Panc1 (cell line): ENCODE measurements at regions not wholly inside any gene's neighbourhood (a gene's known extent, or its start where the extent isn't known, plus 50 kb on each side); places are given as distances from the start of the nearest gene placed in this dataset.

Experiments used
- ATAC-seq: fragments of 200-7000 bp; cut with Tn5 transposase; 2 replicates; pipeline ENCODE4 v1.9.1; 2020; ENCODE audit warnings: mild to moderate bottlenecking, moderate library complexity
- BruUV-seq: library from RNA; stranded (reverse); fragments of 400-500 nt; replicated peaks from 2 replicates; lab custom pipeline; 2021; lab: Mats Ljungman, UMichigan
- CTCF ChIA-PET: fragments of 300-600 bp; sonication (Branson Sonifier 250); formaldehyde crosslinking; loops from one replicate; lab custom pipeline; 2022; ENCODE audit warnings: antibody characterized with exemption; lab: Charles Lee
- POLR2A ChIA-PET: fragments of 300-600 bp; sonication (Branson Sonifier 250); formaldehyde crosslinking; loops from one replicate; lab custom pipeline; 2022; ENCODE audit warnings: antibody characterized with exemption; lab: Charles Lee
- DNase-seq: peaks from one replicate; pipeline ENCODE4 v3.0.0-alpha.2; 2010; ENCODE audit warnings: low read depth, low spot score
- H3K27ac ChIP-seq: 2 replicates; pipeline ENCODE4 v1.5.1; 2011; ENCODE audit warnings: mild to moderate bottlenecking, low read length, inconsistent platforms
- H3K27me3 ChIP-seq: fragments of 200-500 bp; sonication (Bioruptor generic); 2 replicates; pipeline ENCODE4 v1.6.0; 2014; ENCODE audit warnings: low read length, inconsistent platforms; ENCODE audit not compliant: control insufficient read depth, insufficient read depth
- H3K36me3 ChIP-seq: fragments of 200-500 bp; sonication (Bioruptor generic); 2 replicates; pipeline ENCODE4 v1.5.1; 2014; ENCODE audit warnings: inconsistent platforms, mild to moderate bottlenecking, low read length, moderate library complexity; ENCODE audit not compliant: control insufficient read depth, insufficient read depth
- H3K4me1 ChIP-seq: 2 replicates; pipeline ENCODE4 v1.5.1; 2011; ENCODE audit warnings: inconsistent platforms, mild to moderate bottlenecking, low read length, moderate library complexity; ENCODE audit not compliant: control insufficient read depth, insufficient read depth
- H3K4me3 ChIP-seq, 2 experiments: 2 replicates each; pipeline ENCODE4 v1.5.1; 2011 to 2012; ENCODE audit warnings: low read depth in 2 of 2, low read length in 2 of 2, mild to moderate bottlenecking in 2 of 2, inconsistent platforms in 1 of 2, moderate library complexity in 1 of 2
- H3K9me3 ChIP-seq: fragments of 200-500 bp; sonication (Bioruptor generic); 2 replicates; pipeline ENCODE4 v1.5.1; 2014; ENCODE audit warnings: low read depth, mild to moderate bottlenecking, inconsistent platforms, low read length, moderate library complexity; ENCODE audit not compliant: control insufficient read depth, insufficient read depth
- CTCF ChIP-seq: fragments of 450-650 bp; IDR thresholded peaks from 2 replicates; pipeline ENCODE4 v1.5.1; 2017; ENCODE audit warnings: mild to moderate bottlenecking
- POLR2AphosphoS5 ChIP-seq: IDR thresholded peaks from 2 replicates; pipeline ENCODE4 v1.6.1; 2012; ENCODE audit warnings: mild to moderate bottlenecking, low read depth, low read length, moderate library complexity
- SIN3A ChIP-seq: IDR thresholded peaks from 2 replicates; pipeline ENCODE4 v1.6.1; 2012; ENCODE audit warnings: low read depth, mild to moderate bottlenecking, low read length, moderate library complexity, borderline replicate concordance; ENCODE audit not compliant: insufficient read depth
- TCF7L2 ChIP-seq: IDR thresholded peaks from 2 replicates; pipeline ENCODE4 v1.6.1; 2011; ENCODE audit warnings: mild to moderate bottlenecking, low read depth, low read length, inconsistent platforms
- in situ Hi-C: cut with HindIII; loops from 2 replicates; pipeline ENCODE4 v1.10.0; 2016; ENCODE audit warnings: low sequenced_read_pairs, low pct_unique_long_range_greater_than_20kb
- intact Hi-C: fragments of 100-400 bp; cut with micrococcal nuclease; formaldehyde crosslinking; loops from one replicate; pipeline ENCODE4 v1.10.0; 2022; ENCODE audit not compliant: unreplicated experiment
- TF ChIP-seq, protein P1 (sequence below), 2 experiments: IDR thresholded peaks; 2 replicates each; pipeline ENCODE4 v1.6.1; 2011 to 2012; ENCODE audit warnings: low read depth in 2 of 2, control low read depth in 1 of 2, low read length in 1 of 2, mild to moderate bottlenecking in 1 of 2, moderate library complexity in 1 of 2; ENCODE audit not compliant: insufficient read depth in 1 of 2

DNA sequence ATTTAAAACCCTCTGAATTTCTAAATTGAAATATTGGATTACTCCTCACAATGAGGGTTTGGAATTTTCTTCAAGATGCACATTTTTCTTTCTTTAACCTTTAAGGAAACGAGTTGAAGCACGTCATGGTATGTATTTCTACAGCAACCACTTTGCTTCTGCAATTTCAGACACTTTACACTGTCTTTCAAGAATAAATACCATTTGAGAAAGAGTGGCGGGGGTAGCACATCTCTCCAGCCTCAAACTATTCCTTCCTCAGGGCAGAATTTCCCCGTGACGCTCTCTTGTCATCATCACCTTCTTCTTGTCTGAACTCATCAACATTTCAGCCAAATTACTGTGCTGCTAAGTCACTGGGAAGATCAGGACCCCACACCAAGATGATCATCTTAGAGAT, 1073.4 kb downstream of the EFNB2 start:
- intact Hi-C loops: no loop called here
- H3K27ac ChIP-seq: no peak overlapping the region
- no peak for TF ChIP-seq CTCF
- TF ChIP-seq, protein P1, sequence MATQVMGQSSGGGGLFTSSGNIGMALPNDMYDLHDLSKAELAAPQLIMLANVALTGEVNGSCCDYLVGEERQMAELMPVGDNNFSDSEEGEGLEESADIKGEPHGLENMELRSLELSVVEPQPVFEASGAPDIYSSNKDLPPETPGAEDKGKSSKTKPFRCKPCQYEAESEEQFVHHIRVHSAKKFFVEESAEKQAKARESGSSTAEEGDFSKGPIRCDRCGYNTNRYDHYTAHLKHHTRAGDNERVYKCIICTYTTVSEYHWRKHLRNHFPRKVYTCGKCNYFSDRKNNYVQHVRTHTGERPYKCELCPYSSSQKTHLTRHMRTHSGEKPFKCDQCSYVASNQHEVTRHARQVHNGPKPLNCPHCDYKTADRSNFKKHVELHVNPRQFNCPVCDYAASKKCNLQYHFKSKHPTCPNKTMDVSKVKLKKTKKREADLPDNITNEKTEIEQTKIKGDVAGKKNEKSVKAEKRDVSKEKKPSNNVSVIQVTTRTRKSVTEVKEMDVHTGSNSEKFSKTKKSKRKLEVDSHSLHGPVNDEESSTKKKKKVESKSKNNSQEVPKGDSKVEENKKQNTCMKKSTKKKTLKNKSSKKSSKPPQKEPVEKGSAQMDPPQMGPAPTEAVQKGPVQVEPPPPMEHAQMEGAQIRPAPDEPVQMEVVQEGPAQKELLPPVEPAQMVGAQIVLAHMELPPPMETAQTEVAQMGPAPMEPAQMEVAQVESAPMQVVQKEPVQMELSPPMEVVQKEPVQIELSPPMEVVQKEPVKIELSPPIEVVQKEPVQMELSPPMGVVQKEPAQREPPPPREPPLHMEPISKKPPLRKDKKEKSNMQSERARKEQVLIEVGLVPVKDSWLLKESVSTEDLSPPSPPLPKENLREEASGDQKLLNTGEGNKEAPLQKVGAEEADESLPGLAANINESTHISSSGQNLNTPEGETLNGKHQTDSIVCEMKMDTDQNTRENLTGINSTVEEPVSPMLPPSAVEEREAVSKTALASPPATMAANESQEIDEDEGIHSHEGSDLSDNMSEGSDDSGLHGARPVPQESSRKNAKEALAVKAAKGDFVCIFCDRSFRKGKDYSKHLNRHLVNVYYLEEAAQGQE (IDR thresholded peaks at IDR 0.05; ENCODE audit: insufficient read depth in 1 of 2, low read depth in 2 of 2, low read length in 1 of 2): no peak
- TF ChIP-seq SIN3A: no peak
- no peak for TF ChIP-seq POLR2AphosphoS5
- TF ChIP-seq TCF7L2: no peak
- no peaks in the 10 kb centered on the region for H3K27me3 ChIP-seq
- DNase-seq: no peak
- BruUV-seq: no TSS peak
- ChIA-PET CTCF (no interaction called here), POLR2A (no interaction called here)
- no peaks in the 10 kb centered on the region for H3K9me3 ChIP-seq
- no peaks in the 10 kb centered on the region for H3K4me1 ChIP-seq
- H3K36me3 ChIP-seq: no peaks in the 10 kb centered on the region
- ATAC-seq: no peak
- H3K4me3 ChIP-seq: no peak overlapping the region
- in situ Hi-C loops: no loop called here

GRCh38 chr13:105452895-105453294, 1082.6 kb downstream of the EFNB2 start:
- Histone ChIP-seq H3K9me3 (no peaks in the 10 kb centered on the region), H3K4me1 (no peaks in the 10 kb centered on the region), H3K27me3 (no peaks in the 10 kb centered on the region), H3K4me3 (no peak overlapping the region), H3K36me3 (no peaks in the 10 kb centered on the region), H3K27ac (no peak overlapping the region)
- POLR2A ChIA-PET: no interaction called here
- DNase-seq (no peak), ATAC-seq (no peak)
- intact Hi-C loops: no loop called here
- BruUV-seq: no TSS peak
- in situ Hi-C loops: no loop called here
- CTCF ChIA-PET: no interaction called here
- TF ChIP-seq, protein P1 (IDR thresholded peaks at IDR 0.05; ENCODE audit: insufficient read depth in 1 of 2, low read depth in 2 of 2, low read length in 1 of 2): no peak
- no peak for TF ChIP-seq SIN3A
- TF ChIP-seq TCF7L2: no peak
- no peak for TF ChIP-seq CTCF
- TF ChIP-seq POLR2AphosphoS5: no peak
